NOMO-1 (cell line): ENCODE measurements at regions not wholly inside any gene's neighbourhood (a gene's known extent, or its start where the extent isn't known, plus 50 kb on each side); places are given as distances from the start of the nearest gene placed in this dataset.

Source experiments
- DNase-seq, 2 experiments: peaks; one replicate each; lab custom pipeline; 2025; ENCODE audit not compliant: unreplicated experiment in 2 of 2; lab: John Stamatoyannopoulos, UW

DNA sequence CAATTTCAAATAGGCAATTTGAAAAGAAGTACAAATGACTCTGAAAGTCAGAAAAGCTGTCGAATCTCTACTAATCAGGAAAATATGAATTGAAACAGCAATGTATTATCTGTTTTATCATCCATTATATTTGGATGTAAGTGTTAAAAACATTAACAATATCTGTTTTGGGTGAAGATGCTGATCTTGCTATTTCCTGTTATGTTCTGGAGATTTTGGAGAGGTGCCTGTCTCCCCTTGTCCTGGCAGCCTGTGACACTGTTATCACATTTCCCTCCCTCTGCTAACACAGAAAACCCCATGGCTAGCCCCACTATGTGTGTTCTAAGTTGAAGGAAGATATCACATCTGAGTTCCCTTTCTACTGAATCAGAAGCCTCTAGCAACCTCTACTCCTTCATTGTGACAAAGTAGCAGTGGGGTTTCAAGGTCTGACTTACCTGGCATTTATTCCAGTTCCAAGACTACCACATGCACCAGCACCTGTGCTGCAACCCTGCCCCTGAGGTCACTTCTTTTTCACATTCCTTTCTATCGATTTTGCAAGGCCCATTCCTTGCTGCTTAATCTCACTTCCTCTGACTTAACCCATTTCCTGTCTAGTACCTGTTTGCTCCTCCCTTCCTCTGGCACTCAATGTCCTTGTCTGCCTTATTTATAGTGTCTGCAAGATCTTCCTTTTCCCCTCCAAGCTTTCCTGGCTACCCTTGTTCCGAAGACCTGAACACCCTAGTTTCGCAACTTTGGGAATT, 95.5 kb upstream of the COL8A1 start:
- DNase-seq = peak in 1 of 2 experiments; percentile 1

DNA sequence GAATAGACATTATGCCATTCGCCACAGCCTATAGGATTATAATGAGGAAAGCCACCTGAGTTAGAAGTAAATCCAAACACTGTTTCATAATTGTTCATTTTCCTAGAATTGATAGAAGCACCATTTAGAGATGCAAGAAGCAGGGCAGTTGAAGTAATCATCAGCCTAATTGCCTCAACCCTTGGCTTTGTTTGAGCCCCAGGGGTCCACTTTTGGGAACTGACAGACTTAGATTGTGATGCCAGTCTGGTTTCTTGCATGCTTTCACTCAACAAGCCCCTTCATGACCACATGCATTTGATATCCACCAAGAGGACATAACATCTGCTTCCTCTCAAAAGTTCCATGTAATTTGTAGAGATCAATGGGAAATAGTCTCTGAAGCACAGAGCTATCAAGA, 97.2 kb upstream of the COL8A1 start:
- DNase-seq = no peak

DNA sequence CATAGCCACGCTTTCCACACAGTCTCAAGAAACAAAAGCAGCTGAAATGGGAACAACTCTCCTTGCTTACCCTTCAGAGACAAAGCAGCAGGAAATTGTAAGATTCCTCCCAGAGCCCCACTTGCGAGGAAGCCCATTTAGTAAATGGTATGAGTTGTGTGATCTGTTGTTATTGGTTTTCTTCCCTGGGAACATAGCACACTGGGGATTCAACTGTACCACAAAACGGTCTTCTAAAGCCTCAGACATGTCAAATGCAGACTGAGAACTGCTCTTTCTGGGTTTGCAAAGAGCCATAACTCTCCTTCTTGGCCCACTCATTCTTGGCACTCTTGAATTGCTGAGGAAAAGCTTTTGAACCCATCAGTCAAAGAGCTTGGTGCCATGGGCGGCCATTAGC, 101.0 kb upstream of the COL8A1 start:
- no peak for DNase-seq

DNA sequence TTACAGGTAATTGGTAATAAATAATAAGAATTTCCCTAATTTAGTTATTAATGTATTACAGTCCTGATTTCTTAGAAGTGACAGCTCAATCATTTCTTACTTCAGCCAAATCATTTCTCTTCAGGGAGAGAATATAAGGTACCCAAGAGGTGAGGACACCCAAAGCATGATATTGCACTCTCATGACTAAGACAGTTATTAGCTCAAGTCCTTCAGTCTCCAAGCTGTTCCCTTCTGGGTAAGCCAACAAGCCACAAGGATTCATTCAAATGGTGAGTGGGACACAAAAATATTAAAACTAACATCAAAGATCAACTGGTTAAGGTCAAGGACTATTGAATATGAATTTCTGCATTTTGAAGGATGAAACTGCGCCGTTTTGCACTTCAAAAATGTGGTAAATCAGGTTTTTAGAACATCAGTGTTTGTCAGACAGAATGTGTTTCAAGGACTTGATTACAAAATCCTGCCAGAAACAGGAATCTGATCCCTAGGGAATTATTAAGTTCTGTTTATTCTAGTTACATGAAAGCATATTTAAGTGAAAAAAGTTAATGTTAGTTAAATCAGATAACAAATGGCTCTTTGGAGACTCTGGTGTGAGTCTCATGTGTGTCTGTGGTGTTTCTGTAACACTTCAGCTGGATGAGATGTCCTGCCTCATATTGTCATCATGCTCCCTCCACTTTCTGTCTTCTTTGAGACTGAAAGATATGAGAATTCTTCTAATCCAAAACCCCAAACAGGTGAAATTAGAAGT, 101.7 kb upstream of the COL8A1 start:
- DNase-seq = no peak

DNA sequence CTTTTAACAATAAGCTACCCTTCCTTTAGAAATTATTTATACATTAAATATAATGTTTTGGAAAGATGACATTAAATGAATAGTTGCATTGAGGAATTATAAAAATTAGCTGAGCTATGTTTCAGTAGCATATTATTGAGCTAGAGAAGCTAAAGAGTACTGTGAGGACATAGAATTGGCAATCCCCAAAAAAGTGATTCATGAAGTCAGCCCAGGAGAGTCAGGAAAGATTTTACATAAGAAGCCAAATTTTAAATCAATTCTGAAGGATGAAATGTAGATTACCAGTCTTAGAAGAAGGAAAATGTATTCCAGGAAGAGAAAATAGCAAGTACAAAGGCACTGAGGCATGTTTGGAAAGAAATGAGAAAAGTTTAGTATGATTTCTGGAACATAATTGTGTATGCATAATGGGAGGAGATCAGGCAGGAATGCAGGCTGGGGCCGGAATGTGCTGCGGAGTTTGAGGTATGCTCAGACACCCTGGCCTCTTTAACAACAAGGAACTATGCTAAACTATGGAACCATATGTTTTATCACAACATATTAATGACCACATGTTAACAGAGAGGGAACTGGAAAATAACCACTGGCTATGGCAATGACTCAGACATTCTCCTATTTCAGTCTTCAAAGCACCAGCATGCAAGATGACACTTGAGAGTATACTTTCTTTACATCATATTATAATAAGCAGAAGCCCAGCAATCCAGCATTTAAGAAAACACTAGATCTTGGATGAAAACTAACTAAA, 103.3 kb upstream of the COL8A1 start:
- DNase-seq = no peak

DNA sequence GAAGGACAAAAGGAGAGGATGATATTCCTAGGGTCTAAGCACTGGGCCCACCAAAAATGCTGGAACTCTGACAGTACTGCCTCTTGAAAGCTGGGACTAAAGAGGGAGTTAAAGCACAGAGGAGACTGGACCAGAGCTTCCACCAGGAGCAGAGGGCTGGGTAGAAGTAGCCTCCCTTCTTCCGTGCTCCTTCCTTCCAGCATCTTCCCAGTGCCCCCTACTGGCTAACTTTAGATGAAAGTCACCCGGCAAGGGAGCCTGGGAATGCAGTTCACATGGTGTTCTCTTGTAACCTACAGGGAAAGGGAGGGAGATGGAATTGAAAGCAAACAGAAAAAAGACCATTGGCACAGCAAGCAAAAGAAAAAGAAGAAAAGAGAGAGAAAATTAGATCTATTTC, 106.1 kb upstream of the COL8A1 start:
- peak in 1 of 2 experiments; percentile 22 for DNase-seq

DNA sequence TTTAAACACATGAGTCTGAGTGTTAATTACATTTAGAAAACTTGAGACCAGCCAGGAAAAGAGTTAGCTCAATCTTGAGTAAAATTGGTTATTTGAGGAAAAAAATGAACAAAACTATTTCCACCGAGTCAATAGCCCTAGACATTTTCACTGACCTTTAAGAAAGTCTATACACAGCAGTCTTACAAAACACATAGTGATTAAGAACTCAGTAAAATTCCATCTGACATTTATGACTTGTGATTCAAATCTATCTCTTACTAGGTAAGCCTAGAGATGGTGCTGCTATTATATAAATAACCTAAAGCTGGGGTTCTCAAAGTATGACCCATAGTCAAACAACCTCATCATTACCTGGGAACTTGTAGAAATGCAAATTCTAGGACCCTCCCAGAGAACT, 109.1 kb upstream of the COL8A1 start:
- DNase-seq = no peak

DNA sequence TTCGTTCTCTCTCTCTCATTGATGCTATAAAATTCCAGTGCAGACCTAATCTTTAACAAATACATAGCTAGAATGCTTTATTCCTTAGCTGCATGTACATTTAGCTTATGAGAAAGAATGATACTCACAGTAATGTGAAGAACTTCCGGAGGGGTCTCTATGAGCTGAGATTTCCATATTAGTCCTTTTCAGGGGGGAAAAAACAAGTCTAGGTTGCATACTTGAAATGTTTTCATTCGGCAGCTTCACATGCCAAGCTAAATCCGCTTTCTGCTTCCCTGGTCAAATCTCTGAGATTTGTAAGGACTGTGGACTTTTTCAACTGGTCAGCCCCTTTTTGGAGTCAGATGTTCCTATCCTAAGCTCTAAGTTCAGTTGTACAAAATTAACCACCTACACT, 111.5 kb upstream of the COL8A1 start:
- DNase-seq = no peak

DNA sequence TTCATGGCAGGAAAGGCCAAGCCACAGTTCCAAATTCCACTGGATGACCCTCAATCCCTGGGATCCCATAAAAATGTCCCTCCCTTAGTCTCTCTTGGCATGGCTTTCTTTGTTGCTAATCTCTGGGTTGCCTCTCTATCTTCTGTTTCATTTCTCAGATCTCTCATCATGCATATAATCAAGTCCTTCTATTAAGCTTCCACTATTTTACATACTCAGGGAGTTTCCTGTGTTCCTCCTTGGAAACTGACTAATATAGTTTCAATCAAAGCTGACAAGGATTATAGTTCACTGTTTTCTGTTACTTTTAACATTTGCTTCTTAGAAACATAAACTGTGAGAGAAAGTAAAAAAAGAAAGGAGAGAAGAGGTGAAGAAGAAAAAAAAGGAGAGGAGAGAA, 113.8 kb upstream of the COL8A1 start:
- DNase-seq = no peak

DNA sequence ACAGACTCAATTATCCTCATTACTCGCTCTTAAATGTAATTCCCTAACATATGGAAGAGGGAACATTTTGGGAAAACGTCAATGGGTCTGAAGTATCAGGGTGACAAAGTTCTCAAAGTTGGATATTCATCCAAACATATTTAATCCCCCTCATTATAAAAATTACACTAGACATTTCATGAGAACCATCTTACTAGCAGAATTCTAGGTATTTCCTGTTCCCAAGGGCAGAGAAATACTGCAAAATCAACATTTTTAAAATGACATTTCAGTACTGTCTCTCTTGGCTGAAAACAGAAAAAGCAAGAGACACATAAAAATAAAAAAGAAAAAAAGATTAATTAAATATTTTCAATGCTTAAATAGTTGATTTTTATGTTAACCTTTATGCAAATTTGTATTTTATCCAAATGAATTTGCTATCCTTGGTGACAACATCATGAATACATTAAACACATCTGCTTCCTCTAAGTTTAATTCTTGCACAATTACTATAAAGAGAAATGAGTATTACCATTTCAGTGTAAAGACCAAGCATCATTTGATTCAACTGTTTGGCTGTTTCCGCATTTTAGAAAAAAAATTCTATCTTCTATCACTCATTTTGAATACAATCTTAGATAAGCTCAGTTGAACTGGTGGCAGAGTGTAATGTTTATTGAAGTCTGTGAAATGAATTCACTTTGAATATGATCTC, 114.8 kb upstream of the COL8A1 start:
- DNase-seq = no peak

DNA sequence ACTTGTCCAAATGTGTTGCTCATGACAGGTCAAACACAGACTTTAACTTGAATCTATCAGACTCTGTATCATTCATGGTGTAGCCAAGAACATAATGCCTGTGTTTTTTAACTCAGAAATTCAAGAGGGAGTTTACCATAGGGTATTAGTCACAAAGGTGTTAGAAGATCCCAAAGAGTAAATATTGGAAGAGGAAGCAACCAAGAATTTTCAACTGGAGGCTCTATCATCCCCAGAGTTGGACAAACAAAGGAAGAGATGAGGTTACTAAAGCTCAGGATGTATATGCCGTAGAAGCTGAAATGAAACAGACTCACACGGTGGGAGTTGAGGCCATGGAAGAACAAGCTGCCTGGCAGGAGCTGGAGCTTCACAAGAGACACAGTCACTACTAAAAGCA, 116.2 kb upstream of the COL8A1 start:
- no peak for DNase-seq

DNA sequence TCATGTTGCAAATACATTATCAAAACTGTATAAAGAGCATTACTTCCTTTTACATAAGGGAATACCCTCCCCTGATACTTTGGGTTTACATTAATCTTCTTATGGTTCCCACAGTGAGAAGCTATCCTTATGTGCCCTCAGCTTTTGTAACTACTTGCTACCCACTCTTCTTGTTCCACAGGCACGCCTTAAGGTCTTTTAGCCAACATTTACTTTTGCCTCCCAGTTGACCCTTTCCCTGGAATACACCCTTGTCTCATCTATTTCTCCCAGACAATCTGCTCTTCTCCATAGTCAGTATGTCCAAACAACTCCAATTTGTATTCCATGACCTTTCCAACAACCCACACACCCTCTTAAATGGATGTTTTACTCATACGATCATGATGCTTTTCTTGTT, 116.8 kb upstream of the COL8A1 start:
- no peak for DNase-seq

DNA sequence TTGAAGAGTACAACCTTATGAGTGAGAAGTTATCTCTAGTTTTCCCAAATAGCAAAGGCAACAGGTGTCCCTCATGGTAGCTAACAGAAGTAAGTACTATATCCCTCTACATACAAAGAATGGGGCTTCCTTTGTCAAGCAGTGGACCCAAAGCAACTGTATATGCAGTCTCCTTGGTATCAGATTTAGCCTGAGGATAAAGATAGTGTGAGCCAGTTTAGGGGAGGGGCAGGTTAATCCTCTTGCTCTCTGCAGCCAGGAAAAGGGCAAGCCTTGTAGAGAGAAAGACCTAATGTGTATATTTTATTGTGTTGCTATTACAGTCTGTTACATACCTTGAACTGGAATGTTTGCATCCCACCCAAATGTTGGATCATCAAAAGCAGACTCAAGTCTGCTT, 117.9 kb upstream of the COL8A1 start:
- no peak for DNase-seq

DNA sequence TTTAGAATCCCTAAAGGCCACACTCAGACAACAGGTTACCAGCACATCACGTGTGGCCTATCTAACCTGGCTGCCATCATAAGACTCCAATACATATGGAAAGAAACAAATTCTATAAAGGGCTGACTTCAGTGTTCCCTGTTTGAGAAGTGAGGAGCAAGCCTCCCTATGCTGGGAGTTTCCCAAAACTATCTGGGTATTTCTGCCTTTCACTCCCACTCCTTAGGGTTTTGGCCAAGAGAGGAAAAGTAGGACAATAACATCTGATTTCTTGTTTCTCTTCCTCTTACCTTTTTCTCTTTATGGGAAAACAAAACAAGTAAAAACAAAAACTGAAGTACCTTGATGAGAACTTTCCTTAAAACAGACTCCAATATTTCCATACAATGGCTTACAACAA, 121.5 kb upstream of the COL8A1 start:
- no peak for DNase-seq

DNA sequence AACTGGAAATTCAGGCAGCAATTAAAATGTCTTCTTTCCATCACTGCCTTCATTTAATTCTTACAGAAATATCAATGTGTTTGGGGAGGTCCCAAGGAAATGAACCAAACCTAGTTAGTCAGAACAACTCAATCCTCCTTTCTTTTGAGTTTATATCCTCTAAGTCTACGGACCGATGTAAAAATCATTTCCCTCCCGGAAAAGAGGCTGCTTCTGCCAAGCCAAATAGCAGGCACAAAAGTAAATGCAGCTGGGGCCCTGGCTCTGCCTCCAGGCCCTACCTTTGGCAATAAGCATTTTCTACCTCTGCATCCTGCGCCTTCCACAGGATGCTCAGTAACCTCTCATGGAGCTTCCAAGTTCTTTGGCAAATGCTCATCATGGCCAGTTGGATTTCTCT, 122.5 kb upstream of the COL8A1 start:
- no peak for DNase-seq

DNA sequence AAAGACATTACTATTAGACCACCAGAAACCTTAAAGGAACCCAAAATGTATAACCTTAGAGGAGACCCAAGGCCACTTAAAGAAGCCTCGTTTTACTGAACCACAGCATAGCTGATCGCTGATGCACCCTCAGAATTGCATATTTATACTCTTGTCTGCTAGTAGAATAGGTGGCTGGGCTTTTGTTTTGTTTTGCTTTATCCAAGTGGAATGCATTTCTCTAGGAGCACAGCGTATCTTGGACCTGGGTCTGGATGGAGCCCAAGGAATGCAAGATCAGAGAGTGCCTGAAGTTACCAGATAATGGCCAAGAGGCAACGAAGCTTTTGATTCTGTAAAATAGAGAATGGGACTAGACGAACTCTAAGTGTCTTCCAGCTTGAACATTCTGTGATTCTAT, 129.2 kb upstream of the COL8A1 start:
- DNase-seq = no peak

DNA sequence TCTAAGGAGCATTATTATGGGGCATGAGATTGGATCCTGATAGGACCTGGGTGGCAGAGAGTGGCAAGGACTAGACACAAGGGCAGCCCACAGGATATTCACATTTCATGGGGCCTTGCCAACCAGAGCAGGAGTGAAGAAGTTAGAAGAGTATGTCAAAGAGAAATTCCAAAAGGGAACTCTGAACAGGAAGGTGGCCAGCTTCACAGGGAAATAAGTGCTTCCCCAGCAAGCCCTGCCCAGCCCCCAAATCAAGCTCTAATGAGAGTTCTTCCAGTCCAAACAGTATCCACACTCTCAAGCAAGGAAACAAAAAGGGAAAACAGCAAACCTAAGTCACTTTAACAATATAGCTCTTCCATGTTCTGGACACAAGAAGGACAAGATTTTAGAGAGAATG, 130.2 kb upstream of the COL8A1 start:
- DNase-seq = no peak

DNA sequence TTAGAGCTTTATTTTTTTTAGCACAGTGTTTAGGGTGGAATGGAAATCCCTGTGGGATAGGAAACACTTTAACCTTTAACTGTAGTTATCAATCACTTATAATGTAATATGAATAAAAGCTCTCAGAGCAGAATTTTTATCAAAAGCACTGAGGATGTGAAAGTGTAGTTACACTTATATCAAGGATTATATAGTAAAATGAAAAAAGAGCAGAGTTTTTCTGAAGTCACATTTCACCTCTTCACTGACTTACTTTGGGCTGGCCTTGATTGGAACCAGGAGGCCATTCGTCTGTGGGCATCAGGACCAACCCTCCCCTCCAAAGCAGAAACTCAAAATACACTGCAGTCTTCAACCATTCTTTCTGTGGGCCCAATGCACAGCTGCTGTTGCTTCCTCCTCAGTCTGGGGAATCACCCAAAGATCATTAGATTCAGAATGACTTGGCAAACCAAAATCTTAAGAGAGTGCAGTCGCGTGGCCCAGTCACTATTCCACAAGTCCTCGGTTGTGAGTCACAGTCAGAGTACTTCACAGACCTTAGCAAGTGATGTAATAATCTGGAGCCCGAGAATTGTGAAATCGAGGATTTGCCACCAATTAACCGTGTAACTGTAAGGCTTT, 132.6 kb upstream of the COL8A1 start:
- DNase-seq = peak; percentile 93 to 95

DNA sequence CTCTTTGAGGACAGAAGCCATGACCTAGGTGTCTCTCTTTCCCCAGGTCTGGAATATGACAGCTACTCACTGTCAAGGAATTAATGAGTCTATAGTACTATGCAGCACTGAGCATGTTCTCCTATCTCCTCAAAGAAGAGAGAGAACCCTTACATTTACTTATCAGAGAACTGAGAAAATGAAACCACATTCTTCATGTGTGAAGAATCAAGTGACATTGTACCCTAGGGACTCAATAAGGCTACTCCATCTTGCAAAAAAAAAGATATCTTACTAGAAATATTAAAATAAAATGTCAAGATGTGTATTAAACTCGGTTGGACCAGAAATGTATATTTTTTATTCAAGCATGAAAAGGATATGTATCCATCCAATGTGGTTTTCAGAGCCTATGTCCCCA, 133.2 kb upstream of the COL8A1 start:
- no peak for DNase-seq

DNA sequence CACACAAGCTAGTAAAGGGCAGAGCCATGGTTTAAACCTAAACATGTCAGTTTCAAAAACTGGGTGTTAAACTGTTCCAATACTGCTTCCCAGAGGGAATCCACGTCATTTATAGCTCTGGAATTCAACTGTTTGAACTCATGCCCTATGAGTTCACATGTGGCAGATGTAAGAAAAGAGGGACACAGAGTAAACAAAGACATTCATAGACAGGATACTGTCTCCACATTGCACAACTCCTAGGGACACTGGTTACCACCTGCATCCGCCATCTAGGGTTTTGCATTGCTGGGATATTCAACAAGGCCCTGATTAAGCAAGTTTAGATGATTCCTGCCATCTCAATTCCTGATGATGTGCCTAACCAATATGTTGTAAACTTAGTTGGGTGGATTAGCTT, 134.1 kb upstream of the COL8A1 start:
- no peak for DNase-seq

DNA sequence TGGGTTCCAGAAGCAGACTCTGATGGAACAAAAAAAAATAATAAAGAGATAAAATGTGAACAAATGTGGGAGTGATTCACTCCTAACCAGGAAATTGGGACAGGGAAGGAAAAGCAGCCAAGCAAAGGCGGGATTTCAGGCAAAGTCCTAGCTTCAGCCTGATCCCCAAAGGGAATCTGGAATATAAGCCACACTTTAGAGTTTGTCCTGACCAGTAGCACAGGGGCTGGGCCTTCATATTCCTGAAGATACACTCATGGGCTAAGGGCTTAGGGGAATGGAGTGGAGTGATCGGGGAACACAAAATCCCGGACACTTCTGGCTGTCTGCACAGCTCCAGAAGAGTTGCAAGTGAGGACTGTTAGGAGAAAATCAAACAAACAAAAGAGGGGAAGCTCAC, 135.0 kb upstream of the COL8A1 start:
- DNase-seq = no peak
